ENCODE measurements at regions not wholly inside any gene's neighbourhood (a gene's known extent, or its start where the extent isn't known, plus 50 kb on each side); places are given as distances from the start of the nearest gene placed in this dataset.

- TF ChIP-seq, protein P1, sequence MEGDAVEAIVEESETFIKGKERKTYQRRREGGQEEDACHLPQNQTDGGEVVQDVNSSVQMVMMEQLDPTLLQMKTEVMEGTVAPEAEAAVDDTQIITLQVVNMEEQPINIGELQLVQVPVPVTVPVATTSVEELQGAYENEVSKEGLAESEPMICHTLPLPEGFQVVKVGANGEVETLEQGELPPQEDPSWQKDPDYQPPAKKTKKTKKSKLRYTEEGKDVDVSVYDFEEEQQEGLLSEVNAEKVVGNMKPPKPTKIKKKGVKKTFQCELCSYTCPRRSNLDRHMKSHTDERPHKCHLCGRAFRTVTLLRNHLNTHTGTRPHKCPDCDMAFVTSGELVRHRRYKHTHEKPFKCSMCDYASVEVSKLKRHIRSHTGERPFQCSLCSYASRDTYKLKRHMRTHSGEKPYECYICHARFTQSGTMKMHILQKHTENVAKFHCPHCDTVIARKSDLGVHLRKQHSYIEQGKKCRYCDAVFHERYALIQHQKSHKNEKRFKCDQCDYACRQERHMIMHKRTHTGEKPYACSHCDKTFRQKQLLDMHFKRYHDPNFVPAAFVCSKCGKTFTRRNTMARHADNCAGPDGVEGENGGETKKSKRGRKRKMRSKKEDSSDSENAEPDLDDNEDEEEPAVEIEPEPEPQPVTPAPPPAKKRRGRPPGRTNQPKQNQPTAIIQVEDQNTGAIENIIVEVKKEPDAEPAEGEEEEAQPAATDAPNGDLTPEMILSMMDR (IDR thresholded peaks at IDR 0.05): no peak
- TF ChIP-seq POLR2AphosphoS5 (IDR thresholded peaks at IDR 0.05): no peak
- no peak for TF ChIP-seq POLR2A (IDR thresholded peaks at IDR 0.05)
- TF ChIP-seq EP300 (IDR thresholded peaks at IDR 0.05; ENCODE audit: low read depth): no peak
- no peak for DNase-seq
Observed at GRCh38 chr14:85040046-85040685, 489.8 kb upstream of the FLRT2 start.

DNA sequence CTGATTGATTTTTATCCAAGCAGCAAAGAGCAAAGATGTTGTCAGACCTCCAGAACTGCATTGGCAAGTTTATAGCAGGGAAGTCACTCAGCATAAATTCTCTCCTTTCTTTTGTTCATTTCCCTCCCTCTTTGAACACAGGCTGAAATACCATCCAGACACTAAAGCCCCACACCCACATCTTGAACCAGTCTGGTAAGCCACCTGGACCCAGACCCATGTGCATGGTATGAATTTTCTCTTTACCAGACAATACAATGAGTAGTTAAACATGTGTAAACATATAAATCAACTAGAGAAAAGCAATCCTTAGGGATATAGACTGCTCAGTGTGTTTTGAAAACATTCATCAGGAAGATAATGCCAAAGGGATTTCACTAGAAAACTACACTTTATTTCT lies 488.3 kb upstream of the FLRT2 start:
- in situ Hi-C loops (cut with MboI; ENCODE audit: low pct_ligation_motif_present in 1 of 4, low pct_unique_long_range_greater_than_20kb in 1 of 4, low sequenced_read_pairs in 3 of 4) (no loop called here), intact Hi-C loops (cut with DNase I; ENCODE audit: low total_unique reads) (no loop called here)
- Histone ChIP-seq H3K4me3 (no peak overlapping the region), H3K27me3 (no peaks in the 10 kb centered on the region), H3K27ac (no peak overlapping the region), H3K9me3 (no peaks in the 10 kb centered on the region), H3K36me3 (no peaks in the 10 kb centered on the region), H3K4me1 (no peaks in the 10 kb centered on the region)
- TF ChIP-seq POLR2A (IDR thresholded peaks at IDR 0.05) (no peak), POLR2AphosphoS5 (IDR thresholded peaks at IDR 0.05) (no peak), EP300 (IDR thresholded peaks at IDR 0.05; ENCODE audit: low read depth) (no peak)
- TF ChIP-seq, protein P1 (IDR thresholded peaks at IDR 0.05): no peak
- no peak for DNase-seq

More at GRCh38 chr14:85040046-85040685, 489.8 kb upstream of the FLRT2 start:
- no peaks in the 10 kb centered on the region for H3K9me3 ChIP-seq
- H3K4me3 ChIP-seq: no peak overlapping the region
- in situ Hi-C loops (cut with MboI; ENCODE audit: low pct_ligation_motif_present in 1 of 4, low pct_unique_long_range_greater_than_20kb in 1 of 4, low sequenced_read_pairs in 3 of 4): no loop called here
- intact Hi-C loops (cut with DNase I; ENCODE audit: low total_unique reads): no loop called here
- 60 to 67% methylated on average over 6 of the region's 6 CpGs for WGBS, 2 donors (ENCODE audit: low coverage in 1 of 2)
- no peaks in the 10 kb centered on the region for H3K27me3 ChIP-seq
- H3K36me3 ChIP-seq: no peaks in the 10 kb centered on the region
- H3K4me1 ChIP-seq: no peaks in the 10 kb centered on the region
- H3K27ac ChIP-seq: no peak overlapping the region

DNA sequence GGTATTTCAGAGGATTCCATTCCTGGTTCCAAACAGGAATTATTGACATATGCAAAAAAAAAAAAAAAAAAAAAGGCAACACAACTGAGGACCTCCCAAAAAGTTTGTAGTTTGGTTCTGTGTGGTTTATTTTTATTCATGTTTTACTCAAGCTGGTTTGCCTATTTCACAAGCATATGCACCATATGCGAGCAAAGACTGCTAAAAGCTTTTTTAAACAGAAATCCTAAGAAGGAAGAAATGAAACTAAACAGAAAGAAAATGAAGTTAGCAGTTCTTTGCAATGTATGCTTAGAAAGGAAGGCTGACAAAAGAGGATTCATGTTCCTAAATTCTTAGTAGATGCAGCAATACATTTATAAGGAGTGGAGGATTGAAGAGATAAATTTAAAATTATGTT lies 487.6 kb upstream of the FLRT2 start:
- WGBS, 2 donors (ENCODE audit: low coverage in 1 of 2): 69 to 70% methylated on average over 1 of the region's 1 CpG
- Histone ChIP-seq H3K27me3 (no peaks in the 10 kb centered on the region), H3K9me3 (no peaks in the 10 kb centered on the region), H3K36me3 (no peaks in the 10 kb centered on the region), H3K4me1 (no peaks in the 10 kb centered on the region), H3K27ac (no peak overlapping the region), H3K4me3 (no peak overlapping the region)
- no peak for TF ChIP-seq POLR2AphosphoS5 (IDR thresholded peaks at IDR 0.05)
- no peak for TF ChIP-seq EP300 (IDR thresholded peaks at IDR 0.05; ENCODE audit: low read depth)
- TF ChIP-seq POLR2A (IDR thresholded peaks at IDR 0.05): no peak
- TF ChIP-seq, protein P1 (IDR thresholded peaks at IDR 0.05): no peak
- in situ Hi-C loops (cut with MboI; ENCODE audit: low pct_ligation_motif_present in 1 of 4, low pct_unique_long_range_greater_than_20kb in 1 of 4, low sequenced_read_pairs in 3 of 4): no loop called here
- intact Hi-C loops (cut with DNase I; ENCODE audit: low total_unique reads): no loop called here
- no peak for DNase-seq

- H3K4me3 ChIP-seq: no peak overlapping the region
- TF ChIP-seq, protein P1 (IDR thresholded peaks at IDR 0.05): no peak
- TF ChIP-seq POLR2AphosphoS5 (IDR thresholded peaks at IDR 0.05): no peak
- no peak for TF ChIP-seq EP300 (IDR thresholded peaks at IDR 0.05; ENCODE audit: low read depth)
- TF ChIP-seq POLR2A (IDR thresholded peaks at IDR 0.05): no peak
- H3K27ac ChIP-seq: no peak overlapping the region
- intact Hi-C loops (cut with DNase I; ENCODE audit: low total_unique reads): no loop called here
- DNase-seq: no peak
- no peaks in the 10 kb centered on the region for H3K36me3 ChIP-seq
- in situ Hi-C loops (cut with MboI; ENCODE audit: low pct_ligation_motif_present in 1 of 4, low pct_unique_long_range_greater_than_20kb in 1 of 4, low sequenced_read_pairs in 3 of 4): no loop called here
- WGBS, 2 donors (ENCODE audit: low coverage in 1 of 2): 60 to 88% methylated on average over 1 of the region's 1 CpG
- no peaks in the 10 kb centered on the region for H3K27me3 ChIP-seq
- H3K9me3 ChIP-seq: peaks cover 0 to 14% of the 10 kb centered on the region in 2 donors
- H3K4me1 ChIP-seq: no peaks in the 10 kb centered on the region
Observed at GRCh38 chr14:85050180-85050579, 479.8 kb upstream of the FLRT2 start.

Measured in transverse colon (tissue), 4 donors.